Lung (tissue), 11 donors: ENCODE measurements at regions not wholly inside any gene's neighbourhood (a gene's known extent, or its start where the extent isn't known, plus 50 kb on each side); places are given as distances from the start of the nearest gene placed in this dataset.

Experiments used
- ATAC-seq: fragments of 200-7000 bp; cut with Tn5 transposase; one replicate; pipeline ENCODE4 v1.9.1; 2020; ENCODE audit warnings: moderate number of reproducible peaks; ENCODE audit not compliant: insufficient read depth, low FRiP score
- DNase-seq, 3 donors: peaks; one replicate each; pipeline ENCODE4 v3.0.0-alpha.2; 2013 to 2017
- H3K27ac ChIP-seq, 2 donors: one replicate each; pipeline ENCODE4 v1.5.1; 2013; ENCODE audit warnings: mild to moderate bottlenecking in 2 of 2, moderate library complexity in 2 of 2, control low read depth in 1 of 2, inconsistent platforms in 1 of 2, low read depth in 1 of 2, low read length in 1 of 2
- H3K27me3 ChIP-seq, 3 donors: one replicate each; pipeline ENCODE4 v1.5.1; 2013; ENCODE audit warnings: low read length in 2 of 3; ENCODE audit not compliant: control insufficient read depth in 3 of 3, insufficient read depth in 3 of 3
- H3K36me3 ChIP-seq, 4 donors: one replicate each; pipeline ENCODE4 v1.5.1; 2013; ENCODE audit warnings: low read length in 4 of 4, mild to moderate bottlenecking in 1 of 4, moderate library complexity in 1 of 4; ENCODE audit not compliant: control insufficient read depth in 4 of 4, insufficient read depth in 4 of 4
- H3K4me1 ChIP-seq, 5 donors: one replicate each; pipeline ENCODE4 v1.5.1; 2013; ENCODE audit warnings: low read length in 5 of 5, mild to moderate bottlenecking in 2 of 5, moderate library complexity in 1 of 5; ENCODE audit not compliant: control insufficient read depth in 5 of 5, insufficient read depth in 5 of 5
- H3K4me3 ChIP-seq: one replicate; pipeline ENCODE4 v1.5.1; 2013; ENCODE audit warnings: mild to moderate bottlenecking, control low read depth, moderate library complexity
- H3K9ac ChIP-seq, 2 donors: one replicate each; pipeline ENCODE4 v1.5.1; 2013; ENCODE audit warnings: low read length in 2 of 2, control low read depth in 1 of 2; ENCODE audit not compliant: insufficient read depth in 1 of 2
- H3K9me3 ChIP-seq, 4 donors: one replicate each; pipeline ENCODE4 v1.5.1; 2013; ENCODE audit warnings: low read length in 3 of 4, mild to moderate bottlenecking in 1 of 4, moderate library complexity in 1 of 4; ENCODE audit not compliant: control insufficient read depth in 4 of 4, insufficient read depth in 3 of 4
- WGBS, 2 donors: extraction: QIAGEN DNeasy Blood & Tissue Kit; methylation state at CpG; one replicate each; pipeline ENCODE4 v1.1.7; 2013; 5-methylcytosine and 5-hydroxymethylcytosine counted together
- TF ChIP-seq, protein P1 (sequence below): IDR thresholded peaks from 2 replicates; pipeline ENCODE4 v1.5.1; 2012; ENCODE audit warnings: mild to moderate bottlenecking; ENCODE audit errors: control extremely low read depth, extremely low read depth
- donor health status: control.
- donor health status: control.
- donor health status: Bipolar disorder and iron deficiency.
- donor health status: healthy.
- donor health status: DM: yes; HTN: yes; CAD: no.

DNA sequence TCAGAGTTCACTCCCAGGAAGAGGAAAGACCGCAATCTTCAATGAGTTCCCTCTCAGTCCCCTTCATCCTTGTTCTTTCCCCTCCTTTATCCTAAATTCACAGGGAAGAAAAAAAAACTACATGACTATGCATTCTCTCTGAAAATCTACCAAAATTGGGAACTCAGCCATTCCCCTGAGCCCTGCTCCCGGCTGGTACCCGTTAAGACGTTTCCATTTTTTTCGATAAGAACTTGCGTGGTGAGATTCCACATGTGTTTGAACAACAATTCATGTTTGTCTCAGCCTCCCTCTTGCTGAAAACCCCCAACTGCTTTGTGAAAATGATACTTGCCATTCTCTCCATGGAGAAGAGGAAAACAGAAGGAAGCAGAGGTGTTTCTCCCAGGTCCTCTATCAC is 318.7 kb upstream of the ID2 start:
- Histone ChIP-seq H3K4me1 (peaks cover 0 to 11% (median 3%) of the 10 kb centered on the region in 5 donors), H3K4me3 (no peak overlapping the region), H3K27ac (no peak overlapping the region), H3K27me3 (no peaks in the 10 kb centered on the region), H3K9me3 (no peaks in the 10 kb centered on the region), H3K36me3 (no peaks in the 10 kb centered on the region), H3K9ac (no peak overlapping the region)
- TF ChIP-seq, protein P1, sequence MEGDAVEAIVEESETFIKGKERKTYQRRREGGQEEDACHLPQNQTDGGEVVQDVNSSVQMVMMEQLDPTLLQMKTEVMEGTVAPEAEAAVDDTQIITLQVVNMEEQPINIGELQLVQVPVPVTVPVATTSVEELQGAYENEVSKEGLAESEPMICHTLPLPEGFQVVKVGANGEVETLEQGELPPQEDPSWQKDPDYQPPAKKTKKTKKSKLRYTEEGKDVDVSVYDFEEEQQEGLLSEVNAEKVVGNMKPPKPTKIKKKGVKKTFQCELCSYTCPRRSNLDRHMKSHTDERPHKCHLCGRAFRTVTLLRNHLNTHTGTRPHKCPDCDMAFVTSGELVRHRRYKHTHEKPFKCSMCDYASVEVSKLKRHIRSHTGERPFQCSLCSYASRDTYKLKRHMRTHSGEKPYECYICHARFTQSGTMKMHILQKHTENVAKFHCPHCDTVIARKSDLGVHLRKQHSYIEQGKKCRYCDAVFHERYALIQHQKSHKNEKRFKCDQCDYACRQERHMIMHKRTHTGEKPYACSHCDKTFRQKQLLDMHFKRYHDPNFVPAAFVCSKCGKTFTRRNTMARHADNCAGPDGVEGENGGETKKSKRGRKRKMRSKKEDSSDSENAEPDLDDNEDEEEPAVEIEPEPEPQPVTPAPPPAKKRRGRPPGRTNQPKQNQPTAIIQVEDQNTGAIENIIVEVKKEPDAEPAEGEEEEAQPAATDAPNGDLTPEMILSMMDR, result no peak
- 66 to 85% methylated on average over 6 of the region's 6 CpGs for WGBS, 2 donors
- ATAC-seq (no peak), DNase-seq (peak; percentile 54 to 90 (median 82))

DNA sequence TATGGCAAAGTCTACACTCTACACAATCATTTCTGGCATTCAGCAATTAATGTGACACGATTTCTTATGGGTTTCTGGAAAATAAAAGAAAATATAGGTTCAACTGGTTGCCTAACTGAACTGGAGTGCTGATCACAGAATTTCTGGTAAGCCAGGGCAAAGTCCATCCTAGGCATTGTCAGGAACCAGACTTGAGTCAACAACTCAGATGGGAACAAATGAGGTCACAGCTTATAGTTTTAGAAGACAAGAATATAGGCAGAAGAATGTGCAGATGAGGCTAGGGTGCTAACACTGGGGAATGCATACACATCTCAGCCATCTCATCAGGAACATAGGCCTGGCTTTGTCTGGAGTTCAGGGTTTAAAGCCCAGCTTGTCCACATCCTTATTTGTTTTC is 317.2 kb upstream of the ID2 start:
- H3K9ac ChIP-seq, result no peak overlapping the region
- DNase-seq (no peak), ATAC-seq (no peak)
- no peak overlapping the region for H3K27ac ChIP-seq
- peaks cover 0 to 11% (median 3%) of the 10 kb centered on the region in 5 donors for H3K4me1 ChIP-seq
- TF ChIP-seq, protein P1, result no peak
- H3K27me3 ChIP-seq, result no peaks in the 10 kb centered on the region
- H3K4me3 ChIP-seq, result no peak overlapping the region
- 94 to 97% methylated on average over 1 of the region's 1 CpG for WGBS, 2 donors
- H3K9me3 ChIP-seq, result no peaks in the 10 kb centered on the region
- no peaks in the 10 kb centered on the region for H3K36me3 ChIP-seq

DNA sequence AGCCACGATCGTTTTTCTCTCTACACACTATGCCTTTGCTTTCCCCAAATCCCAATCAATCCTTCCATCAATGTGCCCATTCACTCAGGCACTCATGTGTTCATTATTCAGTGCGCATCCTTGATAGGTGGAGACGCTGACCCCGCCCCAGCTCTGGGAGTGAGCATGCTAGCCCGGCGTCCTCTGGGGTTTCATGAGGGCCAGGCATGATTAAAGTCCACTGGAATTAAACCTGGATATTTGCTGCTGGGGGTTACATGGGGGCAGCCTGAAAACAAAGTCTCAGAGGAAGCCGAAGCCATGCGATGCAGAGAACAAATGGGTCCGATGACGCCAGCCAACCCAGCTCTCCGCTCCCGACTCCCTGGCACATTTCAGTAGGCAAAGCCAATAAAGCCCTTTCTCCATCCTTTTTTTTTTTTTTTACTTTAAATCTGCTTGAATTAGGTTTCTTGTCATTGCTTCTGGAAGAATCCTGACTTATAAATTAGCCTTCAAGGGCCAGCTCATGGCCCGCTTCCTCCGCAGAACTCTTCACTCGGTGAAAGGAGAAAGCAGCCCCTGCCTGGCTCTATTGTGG is 316.4 kb upstream of the ID2 start:
- Histone ChIP-seq H3K9me3 (no peaks in the 10 kb centered on the region), H3K27me3 (no peaks in the 10 kb centered on the region), H3K4me1 (peaks cover 0 to 11% (median 3%) of the 10 kb centered on the region in 5 donors), H3K4me3 (no peak overlapping the region), H3K9ac (no peak overlapping the region), H3K36me3 (no peaks in the 10 kb centered on the region), H3K27ac (no peak overlapping the region)
- no peak for DNase-seq
- WGBS, 2 donors, result 98 to 99% methylated on average over 16 of the region's 16 CpGs
- ATAC-seq, result no peak
- TF ChIP-seq, protein P1, result no peak

DNA sequence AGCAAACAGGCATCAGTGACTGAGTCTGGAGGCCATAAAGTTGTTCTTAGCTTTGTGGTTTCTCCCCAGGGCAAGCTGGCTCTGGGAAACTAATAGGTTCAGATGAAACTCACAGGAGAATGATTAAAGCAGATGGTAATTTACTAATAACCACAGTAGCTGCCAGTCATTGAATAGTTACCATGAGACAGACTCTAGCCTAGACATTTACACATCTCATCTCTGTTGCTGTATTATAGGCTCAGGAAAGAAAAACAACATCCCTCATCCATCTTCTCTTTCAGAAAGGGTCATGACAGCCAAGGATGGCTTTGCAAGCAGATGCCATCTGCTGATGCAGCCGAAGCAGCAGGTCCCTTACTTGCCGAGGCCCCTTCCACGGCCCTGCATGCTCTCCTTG is 314.0 kb upstream of the ID2 start:
- Histone ChIP-seq H3K27ac (no peak overlapping the region), H3K9ac (no peak overlapping the region), H3K4me3 (no peak overlapping the region), H3K36me3 (no peaks in the 10 kb centered on the region), H3K4me1 (peaks cover 0 to 8% (median 3%) of the 10 kb centered on the region in 5 donors), H3K27me3 (no peaks in the 10 kb centered on the region), H3K9me3 (no peaks in the 10 kb centered on the region)
- DNase-seq (no peak), ATAC-seq (no peak)
- 89 to 94% methylated on average over 3 of the region's 3 CpGs for WGBS, 2 donors
- TF ChIP-seq, protein P1, result no peak
